ENCODE measurements at regions not wholly inside any gene's neighbourhood (a gene's known extent, or its start where the extent isn't known, plus 50 kb on each side); places are given as distances from the start of the nearest gene placed in this dataset.

DNA sequence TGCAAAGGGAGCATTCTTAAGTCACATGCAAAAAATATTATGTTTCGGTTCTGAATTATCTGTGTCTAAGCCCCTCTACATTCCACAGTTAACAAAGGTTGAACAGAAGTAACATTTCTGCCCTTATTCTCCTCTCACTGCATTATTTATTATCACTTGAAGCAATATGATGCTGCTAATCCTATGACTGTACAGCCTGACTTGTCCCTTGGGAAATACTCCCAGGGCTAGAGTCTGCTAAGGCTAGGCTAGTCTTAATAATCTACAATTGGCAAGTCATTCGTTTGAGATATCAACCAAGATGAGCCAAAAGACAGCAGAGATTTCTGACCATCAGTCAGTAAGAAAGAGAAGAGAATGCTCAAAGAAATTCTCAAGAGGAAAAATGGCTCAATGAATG lies 226.9 kb upstream of the HCCS start:
- DNase-seq: no peak
- no peaks in the 10 kb centered on the region for H3K36me3 ChIP-seq
- no peaks in the 10 kb centered on the region for H3K27me3 ChIP-seq
- TF ChIP-seq, protein P1, sequence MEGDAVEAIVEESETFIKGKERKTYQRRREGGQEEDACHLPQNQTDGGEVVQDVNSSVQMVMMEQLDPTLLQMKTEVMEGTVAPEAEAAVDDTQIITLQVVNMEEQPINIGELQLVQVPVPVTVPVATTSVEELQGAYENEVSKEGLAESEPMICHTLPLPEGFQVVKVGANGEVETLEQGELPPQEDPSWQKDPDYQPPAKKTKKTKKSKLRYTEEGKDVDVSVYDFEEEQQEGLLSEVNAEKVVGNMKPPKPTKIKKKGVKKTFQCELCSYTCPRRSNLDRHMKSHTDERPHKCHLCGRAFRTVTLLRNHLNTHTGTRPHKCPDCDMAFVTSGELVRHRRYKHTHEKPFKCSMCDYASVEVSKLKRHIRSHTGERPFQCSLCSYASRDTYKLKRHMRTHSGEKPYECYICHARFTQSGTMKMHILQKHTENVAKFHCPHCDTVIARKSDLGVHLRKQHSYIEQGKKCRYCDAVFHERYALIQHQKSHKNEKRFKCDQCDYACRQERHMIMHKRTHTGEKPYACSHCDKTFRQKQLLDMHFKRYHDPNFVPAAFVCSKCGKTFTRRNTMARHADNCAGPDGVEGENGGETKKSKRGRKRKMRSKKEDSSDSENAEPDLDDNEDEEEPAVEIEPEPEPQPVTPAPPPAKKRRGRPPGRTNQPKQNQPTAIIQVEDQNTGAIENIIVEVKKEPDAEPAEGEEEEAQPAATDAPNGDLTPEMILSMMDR (IDR thresholded peaks at IDR 0.05): no peak
- no peak overlapping the region for H3K27ac ChIP-seq
- no peak overlapping the region for H3K4me3 ChIP-seq
- intact Hi-C loops (cut with DNase I; ENCODE audit: low total_unique reads): no loop called here
- no peaks in the 10 kb centered on the region for H3K4me1 ChIP-seq
- H3K9me3 ChIP-seq: no peaks in the 10 kb centered on the region

DNA sequence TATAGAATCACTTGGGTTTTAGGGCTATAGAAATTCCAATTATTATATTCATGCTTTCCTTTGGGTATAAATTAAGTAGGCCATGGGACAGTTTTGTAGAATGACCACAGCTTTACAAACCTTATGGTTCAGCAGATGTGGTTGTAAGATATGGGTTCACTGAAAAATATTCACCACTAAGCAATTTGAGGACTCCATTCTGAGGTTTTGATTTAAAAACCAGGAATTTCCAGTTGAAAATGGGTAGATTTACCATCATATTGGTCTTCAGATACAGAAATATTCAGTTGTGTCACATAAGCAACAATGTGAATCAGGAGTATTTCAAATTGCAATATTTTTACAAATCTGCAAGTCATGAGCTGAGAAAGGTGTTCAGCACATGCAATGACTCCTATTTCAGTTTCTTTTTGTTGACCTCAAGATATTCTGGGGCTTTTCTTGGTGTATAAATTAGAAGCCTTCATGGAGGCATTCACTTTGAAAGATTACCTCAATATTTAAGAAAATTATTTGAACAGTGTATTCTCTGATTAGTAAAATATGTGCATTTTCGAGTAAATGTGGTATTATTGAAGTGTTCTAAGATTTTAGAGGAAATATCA lies 218.4 kb upstream of the HCCS start:
- no peak overlapping the region for H3K4me3 ChIP-seq
- H3K27ac ChIP-seq: no peak overlapping the region
- DNase-seq: no peak
- TF ChIP-seq, protein P1 (IDR thresholded peaks at IDR 0.05): no peak
- no peaks in the 10 kb centered on the region for H3K9me3 ChIP-seq
- no peaks in the 10 kb centered on the region for H3K36me3 ChIP-seq
- no peaks in the 10 kb centered on the region for H3K27me3 ChIP-seq
- intact Hi-C loops (cut with DNase I; ENCODE audit: low total_unique reads): no loop called here
- H3K4me1 ChIP-seq: no peaks in the 10 kb centered on the region

DNA sequence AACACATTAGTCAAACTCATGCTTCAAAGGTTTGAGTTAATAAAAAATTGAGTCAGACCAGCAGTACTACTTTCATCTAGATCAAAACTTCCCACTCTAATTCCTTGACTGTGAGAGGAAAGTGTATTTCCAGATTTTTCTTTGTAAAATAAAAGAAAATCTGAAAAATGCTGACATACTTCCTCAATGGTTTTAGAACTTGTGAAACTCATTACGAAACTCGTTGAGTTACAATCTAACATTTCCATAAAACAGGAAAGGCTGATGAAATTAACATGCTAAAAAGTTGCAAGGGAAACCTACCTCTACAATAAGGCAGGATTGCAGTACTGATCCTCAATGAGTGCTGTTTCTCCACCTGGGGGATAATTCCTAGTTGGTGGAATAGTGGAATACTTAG lies 217.8 kb upstream of the HCCS start:
- Histone ChIP-seq H3K4me1 (no peaks in the 10 kb centered on the region), H3K27me3 (no peaks in the 10 kb centered on the region), H3K36me3 (no peaks in the 10 kb centered on the region), H3K4me3 (no peak overlapping the region), H3K27ac (no peak overlapping the region), H3K9me3 (no peaks in the 10 kb centered on the region)
- no peak for DNase-seq
- intact Hi-C loops (cut with DNase I; ENCODE audit: low total_unique reads): no loop called here
- TF ChIP-seq, protein P1 (IDR thresholded peaks at IDR 0.05): no peak

DNA sequence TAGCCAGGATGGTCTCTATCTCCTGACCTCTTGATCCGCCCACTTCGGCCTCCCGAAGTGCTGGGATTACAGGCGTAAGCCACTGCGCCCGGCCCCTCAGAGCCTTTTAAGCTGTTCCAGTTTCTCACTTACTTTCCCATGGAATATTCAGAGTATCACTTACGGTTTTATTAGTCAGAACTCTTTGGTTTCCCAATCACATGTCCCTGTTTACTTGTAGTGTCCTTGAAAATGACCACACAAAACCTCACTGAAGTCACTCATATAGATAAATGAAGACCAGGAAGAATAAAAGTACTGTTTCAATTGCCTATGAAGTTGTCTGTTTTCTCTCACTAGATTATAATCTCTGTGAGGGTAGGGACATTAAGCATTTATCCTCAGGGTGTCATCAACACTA lies 217.2 kb upstream of the HCCS start:
- no peaks in the 10 kb centered on the region for H3K9me3 ChIP-seq
- no peaks in the 10 kb centered on the region for H3K4me1 ChIP-seq
- no peaks in the 10 kb centered on the region for H3K27me3 ChIP-seq
- TF ChIP-seq, protein P1 (IDR thresholded peaks at IDR 0.05): no peak
- intact Hi-C loops (cut with DNase I; ENCODE audit: low total_unique reads): no loop called here
- no peak for DNase-seq
- no peaks in the 10 kb centered on the region for H3K36me3 ChIP-seq
- H3K27ac ChIP-seq: no peak overlapping the region
- H3K4me3 ChIP-seq: no peak overlapping the region

DNA sequence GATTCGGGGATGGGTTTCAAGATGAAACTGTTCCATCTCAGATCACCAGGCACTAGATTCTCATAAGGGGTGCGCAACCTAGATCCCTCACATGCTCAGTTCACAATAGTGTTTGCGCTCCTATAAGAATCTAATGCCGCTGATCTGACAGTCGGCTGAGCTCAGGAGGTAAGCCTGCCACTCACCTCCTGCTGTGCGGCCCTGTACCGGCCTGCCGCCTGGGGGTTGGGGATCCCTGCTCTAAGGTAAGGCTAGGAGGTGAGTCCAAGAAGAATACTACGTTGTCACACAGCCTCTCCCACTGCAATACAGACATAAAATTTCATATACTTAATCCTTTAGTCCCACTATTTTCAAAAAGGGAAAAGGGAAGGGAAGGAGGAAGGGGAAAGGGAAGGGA lies 213.4 kb upstream of the HCCS start:
- DNase-seq: no peak
- H3K4me1 ChIP-seq: peaks cover 0 to 4% (median 0%) of the 10 kb centered on the region in 4 donors
- H3K4me3 ChIP-seq: no peak overlapping the region
- no peaks in the 10 kb centered on the region for H3K27me3 ChIP-seq
- H3K9me3 ChIP-seq: no peaks in the 10 kb centered on the region
- intact Hi-C loops (cut with DNase I; ENCODE audit: low total_unique reads): no loop called here
- no peak overlapping the region for H3K27ac ChIP-seq
- H3K36me3 ChIP-seq: no peaks in the 10 kb centered on the region
- TF ChIP-seq, protein P1 (IDR thresholded peaks at IDR 0.05): no peak

Data from tibial artery (tissue), 4 donors.